ENCODE measurements at regions not wholly inside any gene's neighbourhood (a gene's known extent, or its start where the extent isn't known, plus 50 kb on each side); places are given as distances from the start of the nearest gene placed in this dataset.
A peak's percentile ranks its signal among the peaks of the same experiment; 100 is the strongest.

GRCh38 chr12:75632442-75632841, 121.0 kb upstream of the KRR1 start:
- no peaks in the 10 kb centered on the region for H3F3A ChIP-seq (ENCODE audit: insufficient read depth, low read length, poor library complexity, severe bottlenecking)
- no peaks in the 10 kb centered on the region for H3K9me3 ChIP-seq (ENCODE audit: low read length)
- TF ChIP-seq TAF1 (IDR thresholded peaks at IDR 0.05; ENCODE audit: low read depth) (no peak), REST (IDR thresholded peaks at IDR 0.05; ENCODE audit: borderline replicate concordance) (no peak)
- H4K20me1 ChIP-seq (ENCODE audit: insufficient read depth), result no peaks in the 10 kb centered on the region
- H3K4me3 ChIP-seq (ENCODE audit: low read length), result no peak overlapping the region
- H2AFZ ChIP-seq (ENCODE audit: low read depth, low read length), result peak overlapping the region; percentile 23
- H3K36me3 ChIP-seq (ENCODE audit: insufficient read depth, low read length), result no peaks in the 10 kb centered on the region
- H3K27ac ChIP-seq (ENCODE audit: low read length), result peak overlapping the region; percentile 4
- no peak overlapping the region for H3K4me2 ChIP-seq (ENCODE audit: low read length)
- H3K9me2 ChIP-seq (ENCODE audit: insufficient read depth, low read length), result no peaks in the 10 kb centered on the region
- no peaks in the 10 kb centered on the region for H3K27me3 ChIP-seq (ENCODE audit: insufficient read depth, low read depth, low read length)
- H3K9ac ChIP-seq (ENCODE audit: low read length), result no peak overlapping the region
- no peaks in the 10 kb centered on the region for H3K79me2 ChIP-seq (replicated peaks; ENCODE audit: insufficient read depth, low read length)

GRCh38 chr12:75631831-75632230, 120.4 kb upstream of the KRR1 start:
- Histone ChIP-seq H3K36me3 (ENCODE audit: insufficient read depth, low read length) (no peaks in the 10 kb centered on the region), H3K27ac (ENCODE audit: low read length) (no peak overlapping the region), H3K79me2 (replicated peaks; ENCODE audit: insufficient read depth, low read length) (no peaks in the 10 kb centered on the region), H2AFZ (ENCODE audit: low read depth, low read length) (peak overlapping the region; percentile 23), H3K4me3 (ENCODE audit: low read length) (no peak overlapping the region), H3K9ac (ENCODE audit: low read length) (no peak overlapping the region), H3K9me3 (ENCODE audit: low read length) (no peaks in the 10 kb centered on the region), H3K9me2 (ENCODE audit: insufficient read depth, low read length) (no peaks in the 10 kb centered on the region), H4K20me1 (ENCODE audit: insufficient read depth) (no peaks in the 10 kb centered on the region), H3K27me3 (ENCODE audit: insufficient read depth, low read depth, low read length) (no peaks in the 10 kb centered on the region), H3F3A (ENCODE audit: insufficient read depth, low read length, poor library complexity, severe bottlenecking) (no peaks in the 10 kb centered on the region), H3K4me2 (ENCODE audit: low read length) (no peak overlapping the region)
- TF ChIP-seq TAF1 (IDR thresholded peaks at IDR 0.05; ENCODE audit: low read depth) (no peak), SMC3 (conservative IDR thresholded peaks at IDR 0.05; ENCODE audit: poor library complexity) (no peak), MXI1 (conservative IDR thresholded peaks at IDR 0.05; ENCODE audit: poor library complexity, severe bottlenecking) (no peak), EP300 (conservative IDR thresholded peaks at IDR 0.05; ENCODE audit: poor library complexity, severe bottlenecking) (no peak), POLR2AphosphoS5 (IDR thresholded peaks at IDR 0.05) (no peak), CTCF (IDR thresholded peaks at IDR 0.05; ENCODE audit: poor library complexity, severe bottlenecking) (no peak), REST (IDR thresholded peaks at IDR 0.05; ENCODE audit: borderline replicate concordance) (no peak), RAD21 (conservative IDR thresholded peaks at IDR 0.05) (no peak), EZH2 (IDR thresholded peaks at IDR 0.05; ENCODE audit: borderline replicate concordance, insufficient read depth, low read length, poor library complexity, severe bottlenecking) (no peak)

All from neural cell (in vitro differentiated cells).